Neural cell (in vitro differentiated cells): ENCODE measurements at regions not wholly inside any gene's neighbourhood (a gene's known extent, or its start where the extent isn't known, plus 50 kb on each side); places are given as distances from the start of the nearest gene placed in this dataset.

Experiments
- CTCF ChIP-seq: fragments of 450-650 bp; IDR thresholded peaks from 2 replicates; pipeline ENCODE4 v1.5.1; 2014; ENCODE audit warnings: antibody characterized with exemption, mild to moderate bottlenecking, moderate library complexity; ENCODE audit not compliant: poor library complexity, severe bottlenecking
- EP300 ChIP-seq: fragments of 450-650 bp; conservative IDR thresholded peaks from 2 replicates; pipeline ENCODE4 v1.6.1; 2014; ENCODE audit warnings: antibody characterized with exemption, mild to moderate bottlenecking, moderate library complexity; ENCODE audit not compliant: poor library complexity, severe bottlenecking
- EZH2 ChIP-seq: fragments of 200-600, 300-800 bp; shearing (Covaris generic), sonication (generic); IDR thresholded peaks from 2 replicates; pipeline ENCODE4 v1.6.1; 2014; ENCODE audit warnings: antibody characterized with exemption, low read length, borderline replicate concordance, mild to moderate bottlenecking; ENCODE audit not compliant: insufficient read depth, poor library complexity, severe bottlenecking
- RAD21 ChIP-seq: fragments of 450-650 bp; conservative IDR thresholded peaks from 2 replicates; pipeline ENCODE4 v1.6.1; 2014; ENCODE audit warnings: antibody characterized with exemption, mild to moderate bottlenecking, moderate library complexity
- REST ChIP-seq: IDR thresholded peaks from 2 replicates; pipeline ENCODE4 v1.6.1; 2012; ENCODE audit warnings: borderline replicate concordance
- TAF1 ChIP-seq: IDR thresholded peaks from 2 replicates; pipeline ENCODE4 v1.6.1; 2012; ENCODE audit warnings: low read depth

- no peak for TF ChIP-seq CTCF
- no peak for TF ChIP-seq EP300
- TF ChIP-seq EZH2: no peak
- TF ChIP-seq RAD21: no peak
- TF ChIP-seq REST: no peak
- no peak for TF ChIP-seq TAF1
These were observed 87.8 kb downstream of the CCDC71L start for GRCh38 chr7:106573125-106573663.
